Natural killer cell treated with Interleukin-12 subunit alpha and Interleukin-12 subunit beta and Interleukin-15 and Interleukin-18, amount 100 ng/mL, for 72 hours (primary cell): ENCODE measurements at regions not wholly inside any gene's neighbourhood (a gene's known extent, or its start where the extent isn't known, plus 50 kb on each side); places are given as distances from the start of the nearest gene placed in this dataset.

ENCODE experiments used
- ATAC-seq, 2 donors: fragments of 150-1000 bp; cut with Tn5 transposase in 1 of 2; sonication (Bioruptor Pico), chemical (Tn5 transposase) in 1 of 2; 2 replicates each; pipeline ENCODE4 v1.10.0; 2021
- DNase-seq: peaks from one replicate; pipeline ENCODE4 v3.0.0; 2022; ENCODE audit warnings: low spot score
- H3K27ac Mint-ChIP-seq, 2 donors: 1 replicate in 1 of 2; 2 replicates in 1 of 2; pipeline ENCODE4 v1.8.0; 2022; ENCODE audit warnings: mixed read lengths in 2 of 2, mild to moderate bottlenecking in 1 of 2, moderate library complexity in 1 of 2
- H3K27me3 Mint-ChIP-seq, 2 donors: 1 replicate in 1 of 2; 2 replicates in 1 of 2; pipeline ENCODE4 v1.8.0; 2022; ENCODE audit warnings: mixed read lengths in 2 of 2
- H3K36me3 Mint-ChIP-seq: one replicate; pipeline ENCODE4 v1.8.0; 2022; ENCODE audit warnings: mixed read lengths
- H3K4me1 Mint-ChIP-seq, 2 donors: 1 replicate in 1 of 2; 2 replicates in 1 of 2; pipeline ENCODE4 v1.8.0; 2022; ENCODE audit warnings: low read depth in 2 of 2, mixed read lengths in 2 of 2, mild to moderate bottlenecking in 1 of 2
- H3K4me3 Mint-ChIP-seq: one replicate; pipeline ENCODE4 v1.8.0; 2022; ENCODE audit warnings: mixed read lengths
- H3K9me3 Mint-ChIP-seq: 2 replicates; pipeline ENCODE4 v1.8.0; 2022; ENCODE audit warnings: mixed read lengths

DNA sequence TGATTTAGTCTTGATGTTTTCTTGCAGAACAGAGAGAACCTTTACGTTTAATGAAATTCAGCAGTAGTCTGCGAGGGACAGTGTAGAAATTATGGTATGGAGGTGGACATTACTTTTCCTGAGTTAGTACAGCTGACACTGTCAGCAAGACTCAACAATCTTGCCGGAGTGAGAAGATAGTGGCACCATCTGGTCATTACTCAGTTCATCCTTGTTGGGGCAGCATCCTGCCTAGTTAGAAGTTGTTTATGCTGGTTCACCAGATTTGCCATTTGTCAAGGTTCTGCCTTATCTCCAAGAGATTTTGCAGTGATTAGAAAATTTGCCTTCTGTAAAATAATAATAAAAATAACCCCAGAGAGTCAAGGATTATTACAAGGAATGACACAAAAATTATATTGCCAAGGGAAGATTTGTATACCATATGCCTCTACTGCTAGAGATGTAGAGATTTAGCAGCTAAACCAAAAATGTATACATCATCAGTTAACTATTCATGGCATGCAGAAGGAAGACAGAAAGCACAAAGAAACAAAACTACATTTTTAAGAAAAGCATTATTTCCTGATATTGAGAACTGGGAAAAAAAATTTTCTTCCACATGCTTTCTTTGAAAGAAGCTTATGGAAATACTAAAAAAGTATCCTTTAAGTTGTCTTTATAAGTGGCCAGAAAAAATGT, 1967.4 kb downstream of the NCAM2 start:
- Mint-ChIP-seq H3K9me3 (peaks cover 18% of the 10 kb centered on the region), H3K27ac (no peak overlapping the region), H3K4me1 (no peaks in the 10 kb centered on the region), H3K4me3 (no peak overlapping the region), H3K27me3 (no peaks in the 10 kb centered on the region), H3K36me3 (peaks cover 16% of the 10 kb centered on the region)
- no peak for ATAC-seq
- no peak for DNase-seq

DNA sequence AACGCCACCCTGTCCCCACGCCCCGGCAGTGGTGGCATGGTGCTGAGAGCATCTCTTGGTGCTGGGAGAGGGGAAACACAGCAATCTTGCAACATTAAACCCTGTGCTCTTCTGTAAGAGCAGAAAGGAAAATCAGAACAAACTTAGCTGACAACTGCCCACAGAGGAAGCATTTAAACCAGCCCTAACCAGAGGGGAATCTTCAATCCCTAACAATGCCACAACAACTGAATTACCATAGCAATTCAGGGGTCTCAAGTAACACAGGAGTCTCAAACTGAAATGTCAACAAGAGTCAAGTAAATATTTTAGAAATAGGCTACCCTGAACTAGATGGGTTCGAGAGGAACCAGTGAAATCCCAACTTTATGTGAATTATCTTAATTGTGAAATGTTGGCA, 1983.6 kb downstream of the NCAM2 start:
- Mint-ChIP-seq H3K4me3 (no peak overlapping the region), H3K27ac (no peak overlapping the region), H3K4me1 (no peaks in the 10 kb centered on the region), H3K27me3 (no peaks in the 10 kb centered on the region), H3K36me3 (peaks cover 5% of the 10 kb centered on the region), H3K9me3 (peaks cover 32% of the 10 kb centered on the region)
- ATAC-seq = no peak
- DNase-seq = no peak

DNA sequence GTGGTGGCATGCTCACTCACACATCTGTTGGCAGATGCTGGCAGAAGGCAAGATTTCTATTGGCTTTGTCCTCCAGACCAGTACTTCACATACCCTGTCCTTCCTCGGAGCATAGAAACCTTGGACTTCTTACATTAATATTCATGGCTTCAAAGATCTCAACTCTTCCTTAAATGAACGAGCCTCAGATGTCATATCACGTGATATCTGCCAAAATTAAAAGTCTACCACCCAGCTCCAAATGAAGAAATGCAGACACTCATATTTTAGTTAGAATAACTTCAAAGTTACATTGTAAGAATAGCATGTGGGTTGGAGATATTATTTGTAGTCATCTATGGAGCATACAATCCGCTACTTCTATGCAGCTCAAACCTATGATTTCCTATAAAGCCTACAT, 1994.9 kb downstream of the NCAM2 start:
- no peak overlapping the region for H3K27ac Mint-ChIP-seq
- peaks cover 14% of the 10 kb centered on the region for H3K36me3 Mint-ChIP-seq
- H3K4me3 Mint-ChIP-seq = no peak overlapping the region
- no peaks in the 10 kb centered on the region for H3K27me3 Mint-ChIP-seq
- no peaks in the 10 kb centered on the region for H3K4me1 Mint-ChIP-seq
- DNase-seq (no peak), ATAC-seq (no peak)
- peaks cover 29% of the 10 kb centered on the region for H3K9me3 Mint-ChIP-seq

DNA sequence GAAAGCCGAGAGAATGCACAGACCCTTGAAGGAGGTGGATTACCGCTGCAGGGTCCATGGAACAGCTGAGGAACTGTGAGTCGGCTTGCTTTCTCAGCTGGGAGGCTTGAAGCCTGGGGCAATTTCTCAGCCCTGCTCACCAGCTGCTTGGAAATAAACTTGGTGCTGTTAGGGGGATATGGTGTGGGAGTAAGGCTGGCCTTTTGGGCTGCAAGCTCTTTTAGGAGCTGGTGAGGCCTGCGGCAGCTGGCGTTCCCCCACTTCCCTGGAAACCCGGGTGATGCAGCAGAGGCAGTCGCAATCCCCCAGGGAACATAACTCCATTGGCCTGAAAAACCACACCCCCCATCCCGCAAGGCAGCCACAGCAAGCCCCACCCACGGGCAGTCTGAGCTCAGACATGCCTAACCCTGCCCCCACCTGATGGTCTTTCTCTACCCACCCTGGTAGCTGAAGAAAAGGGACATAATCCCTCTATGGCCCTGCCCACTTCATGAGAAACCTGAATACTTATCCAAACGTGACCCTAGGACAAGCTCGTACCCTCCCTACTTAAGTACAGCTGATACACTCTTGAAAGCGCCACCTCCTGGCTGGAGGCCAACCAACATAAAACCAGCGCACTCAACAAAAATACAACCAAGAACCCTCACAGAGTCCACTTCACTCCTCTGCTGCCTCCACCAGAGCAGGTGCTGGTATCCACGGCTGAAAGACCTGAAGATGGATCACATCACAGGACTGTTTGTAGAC, 1995.8 kb downstream of the NCAM2 start:
- ATAC-seq (no peak), DNase-seq (no peak)
- Mint-ChIP-seq H3K4me3 (no peak overlapping the region), H3K36me3 (peaks cover 14% of the 10 kb centered on the region), H3K27ac (no peak overlapping the region), H3K27me3 (no peaks in the 10 kb centered on the region), H3K4me1 (no peaks in the 10 kb centered on the region), H3K9me3 (peaks cover 26% of the 10 kb centered on the region)

DNA sequence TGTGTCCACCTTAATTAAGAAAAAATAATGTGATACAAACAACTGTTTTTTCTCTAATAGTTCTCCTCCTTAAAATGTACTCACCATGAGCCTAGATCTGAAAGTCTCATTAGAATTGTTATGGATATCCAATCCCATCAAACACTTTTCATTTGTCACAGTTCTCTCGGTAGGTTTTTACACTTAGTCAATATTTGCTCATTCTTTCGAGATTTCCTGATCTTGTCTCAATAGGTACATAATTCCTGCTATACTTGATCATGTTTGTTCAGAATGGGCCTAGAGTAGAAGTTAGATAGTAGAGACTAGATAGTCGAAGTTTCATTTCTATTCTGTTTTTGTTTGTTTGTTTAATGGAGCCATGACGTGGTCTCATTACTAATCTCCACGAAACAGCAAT, 2005.7 kb downstream of the NCAM2 start:
- H3K27ac Mint-ChIP-seq = no peak overlapping the region
- H3K9me3 Mint-ChIP-seq = peaks cover 15% of the 10 kb centered on the region
- H3K4me1 Mint-ChIP-seq = no peaks in the 10 kb centered on the region
- no peak overlapping the region for H3K4me3 Mint-ChIP-seq
- no peaks in the 10 kb centered on the region for H3K27me3 Mint-ChIP-seq
- ATAC-seq (no peak), DNase-seq (no peak)
- peaks cover 4% of the 10 kb centered on the region for H3K36me3 Mint-ChIP-seq

DNA sequence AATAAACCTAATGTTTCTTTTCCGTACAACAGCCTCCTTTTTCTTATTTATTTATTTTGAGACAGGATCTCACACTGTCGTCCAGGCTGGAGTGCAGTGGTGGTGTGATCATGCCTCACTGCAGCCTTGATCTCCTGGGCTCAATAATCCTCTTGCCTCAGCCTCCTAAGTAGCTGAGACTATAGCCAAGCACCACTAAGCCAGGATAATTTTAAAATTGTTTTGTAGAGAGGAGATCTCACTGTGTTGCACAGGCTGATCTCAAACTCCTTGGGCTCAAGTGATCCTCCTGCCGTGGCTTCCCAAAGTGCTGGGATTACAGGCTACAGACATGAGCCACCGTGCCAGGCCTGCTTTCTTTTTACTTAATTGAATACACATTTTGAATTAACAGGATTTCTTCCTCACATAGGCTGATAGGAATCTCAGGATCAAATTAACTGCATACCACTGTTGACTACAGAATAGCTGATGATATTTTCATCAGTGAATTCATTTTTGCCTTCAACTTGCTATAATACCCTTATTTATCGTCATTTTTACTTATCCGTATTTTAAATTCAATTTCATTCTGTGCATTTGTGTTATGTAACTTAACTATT, 2010.5 kb downstream of the NCAM2 start:
- H3K4me3 Mint-ChIP-seq = no peak overlapping the region
- H3K9me3 Mint-ChIP-seq = peaks cover 15% of the 10 kb centered on the region
- H3K27ac Mint-ChIP-seq = no peak overlapping the region
- no peaks in the 10 kb centered on the region for H3K4me1 Mint-ChIP-seq
- peaks cover 4% of the 10 kb centered on the region for H3K36me3 Mint-ChIP-seq
- no peak for ATAC-seq
- H3K27me3 Mint-ChIP-seq = no peaks in the 10 kb centered on the region
- DNase-seq = no peak

DNA sequence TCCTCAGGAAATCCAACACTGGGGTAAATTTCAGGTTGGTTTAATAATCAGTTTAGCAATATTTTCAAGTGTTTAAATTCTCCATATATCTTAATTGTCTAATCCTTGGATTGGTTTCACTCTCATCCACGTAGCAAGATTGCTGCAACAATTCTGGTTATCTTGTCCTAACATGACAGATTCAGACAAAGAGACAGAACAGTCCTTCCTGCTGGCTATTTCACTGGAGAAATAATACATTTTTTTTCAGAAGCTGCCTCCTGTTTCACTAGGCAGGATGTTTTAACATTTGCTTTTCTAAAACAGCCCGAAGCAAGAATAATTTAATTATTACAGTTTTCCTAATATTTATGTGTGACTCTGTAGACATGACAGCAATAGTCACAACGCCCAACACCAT, 2011.2 kb downstream of the NCAM2 start:
- H3K4me1 Mint-ChIP-seq = no peaks in the 10 kb centered on the region
- no peaks in the 10 kb centered on the region for H3K27me3 Mint-ChIP-seq
- no peak overlapping the region for H3K4me3 Mint-ChIP-seq
- H3K36me3 Mint-ChIP-seq = no peaks in the 10 kb centered on the region
- ATAC-seq (no peak), DNase-seq (no peak)
- H3K9me3 Mint-ChIP-seq = peaks cover 16% of the 10 kb centered on the region
- H3K27ac Mint-ChIP-seq = no peak overlapping the region

DNA sequence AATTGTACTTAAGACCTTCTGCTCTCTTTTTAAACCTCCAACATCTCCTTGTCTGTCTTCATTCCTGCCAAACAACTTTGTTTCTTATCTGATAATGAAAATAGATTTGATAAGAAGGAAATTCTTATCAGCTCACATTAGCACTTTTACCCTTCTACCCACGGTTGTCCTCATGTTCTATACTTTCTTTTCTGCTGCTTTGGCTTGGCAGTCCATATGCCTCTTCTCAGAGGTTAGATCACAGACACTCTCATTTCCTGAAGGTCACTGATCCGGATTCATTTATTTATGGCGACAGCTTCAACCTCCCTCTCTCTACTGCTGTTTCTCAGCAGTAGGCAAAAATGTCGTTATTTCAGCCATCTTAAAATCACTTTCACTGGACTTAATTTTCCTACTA, 2015.8 kb downstream of the NCAM2 start:
- no peak for ATAC-seq
- peaks cover 18% of the 10 kb centered on the region for H3K9me3 Mint-ChIP-seq

DNA sequence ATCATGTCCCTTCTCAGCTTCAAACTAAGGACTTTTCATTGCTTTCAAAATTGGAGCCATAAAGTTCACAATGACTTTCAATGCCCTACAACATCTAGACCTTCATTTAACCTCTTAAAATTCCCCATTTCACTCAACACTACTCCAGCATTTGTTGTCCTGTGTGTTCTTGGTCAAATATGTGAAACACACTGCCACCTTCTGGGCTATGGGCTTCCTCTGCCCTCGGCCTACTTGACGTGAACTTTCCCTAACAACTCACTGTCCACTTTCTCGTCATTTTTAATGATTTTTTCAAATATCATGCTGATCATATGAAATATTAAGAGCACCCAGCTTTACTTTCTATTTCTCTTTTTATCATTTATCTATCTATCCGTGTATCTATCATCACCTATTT, 2018.4 kb downstream of the NCAM2 start:
- DNase-seq = no peak
- Mint-ChIP-seq H3K27ac (no peak overlapping the region), H3K4me1 (no peaks in the 10 kb centered on the region), H3K9me3 (peaks cover 18% of the 10 kb centered on the region), H3K27me3 (no peaks in the 10 kb centered on the region), H3K36me3 (peaks cover 5% of the 10 kb centered on the region), H3K4me3 (no peak overlapping the region)
- no peak for ATAC-seq

More for the DNA sequence above, 2015.8 kb downstream of the NCAM2 start:
- Mint-ChIP-seq H3K27me3 (no peaks in the 10 kb centered on the region), H3K4me1 (no peaks in the 10 kb centered on the region), H3K27ac (no peak overlapping the region), H3K4me3 (no peak overlapping the region), H3K36me3 (peaks cover 5% of the 10 kb centered on the region)
- DNase-seq = no peak

DNA sequence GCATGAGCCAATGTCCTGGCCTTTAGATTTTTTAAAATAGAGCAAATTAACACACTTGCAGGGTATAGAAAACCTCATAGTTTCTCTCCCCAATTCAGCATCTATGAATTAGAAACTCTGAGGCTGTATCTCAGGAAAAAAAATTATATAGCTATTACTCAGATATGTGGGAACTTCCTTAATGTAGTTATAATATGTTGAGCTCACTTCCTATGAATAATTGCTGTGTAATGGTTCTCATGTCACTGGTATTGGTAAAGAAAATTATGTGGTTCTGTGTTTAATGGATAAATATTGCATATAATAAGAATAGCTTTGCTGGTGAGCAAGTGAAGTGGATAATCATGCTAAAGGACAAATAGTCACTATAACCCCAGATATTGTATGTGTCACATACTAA, 2019.8 kb downstream of the NCAM2 start:
- Mint-ChIP-seq H3K9me3 (peaks cover 20% of the 10 kb centered on the region), H3K36me3 (peaks cover 9% of the 10 kb centered on the region), H3K27ac (no peak overlapping the region), H3K4me1 (no peaks in the 10 kb centered on the region), H3K4me3 (no peak overlapping the region), H3K27me3 (no peaks in the 10 kb centered on the region)
- no peak for ATAC-seq
- no peak for DNase-seq

DNA sequence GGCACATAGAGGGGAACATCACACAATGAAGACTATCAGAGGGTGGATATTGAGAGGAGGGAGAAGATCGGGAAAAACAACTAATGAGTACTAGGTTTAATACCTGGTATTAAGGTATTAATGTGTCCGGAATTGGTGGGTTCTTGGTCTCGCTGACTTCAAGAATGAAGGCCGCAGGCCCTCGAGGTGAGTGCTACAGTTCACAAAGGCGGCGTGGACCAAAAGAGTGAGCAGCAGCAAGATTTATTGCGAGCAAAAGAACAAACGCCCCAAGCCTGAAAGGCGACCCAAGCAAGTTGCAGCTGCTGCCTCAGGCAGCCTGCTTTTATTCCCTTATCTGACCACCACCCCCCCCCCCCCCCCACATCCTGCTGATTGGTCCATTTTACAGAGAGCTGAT, 2022.8 kb downstream of the NCAM2 start:
- Mint-ChIP-seq H3K27ac (no peak overlapping the region), H3K4me1 (no peaks in the 10 kb centered on the region), H3K36me3 (peaks cover 7% of the 10 kb centered on the region), H3K4me3 (no peak overlapping the region), H3K9me3 (peaks cover 12% of the 10 kb centered on the region), H3K27me3 (no peaks in the 10 kb centered on the region)
- DNase-seq = no peak
- no peak for ATAC-seq

DNA sequence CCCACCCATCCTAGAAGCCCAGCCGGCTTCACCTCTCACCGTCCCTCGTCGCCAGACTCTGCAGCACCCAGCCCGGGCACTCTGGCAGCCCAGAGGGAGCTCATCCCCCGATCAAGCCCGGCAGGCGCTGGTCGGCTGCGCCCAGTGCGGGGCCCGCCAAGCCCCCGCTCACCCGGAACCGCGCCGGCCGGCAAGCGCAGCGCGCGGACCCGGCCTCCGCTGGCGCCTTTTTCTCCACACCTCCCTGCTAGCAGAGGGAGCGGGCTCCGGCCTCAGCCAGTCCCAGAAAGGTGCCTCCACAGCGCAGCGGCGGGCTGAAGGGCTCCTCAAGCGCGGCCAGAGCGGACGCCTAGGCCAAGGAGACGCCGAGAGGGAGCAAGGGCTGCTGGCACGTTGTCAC, 2023.3 kb downstream of the NCAM2 start:
- Mint-ChIP-seq H3K36me3 (peaks cover 7% of the 10 kb centered on the region), H3K4me3 (no peak overlapping the region), H3K27me3 (no peaks in the 10 kb centered on the region), H3K27ac (no peak overlapping the region), H3K9me3 (peaks cover 11% of the 10 kb centered on the region), H3K4me1 (no peaks in the 10 kb centered on the region)
- no peak for ATAC-seq
- no peak for DNase-seq

DNA sequence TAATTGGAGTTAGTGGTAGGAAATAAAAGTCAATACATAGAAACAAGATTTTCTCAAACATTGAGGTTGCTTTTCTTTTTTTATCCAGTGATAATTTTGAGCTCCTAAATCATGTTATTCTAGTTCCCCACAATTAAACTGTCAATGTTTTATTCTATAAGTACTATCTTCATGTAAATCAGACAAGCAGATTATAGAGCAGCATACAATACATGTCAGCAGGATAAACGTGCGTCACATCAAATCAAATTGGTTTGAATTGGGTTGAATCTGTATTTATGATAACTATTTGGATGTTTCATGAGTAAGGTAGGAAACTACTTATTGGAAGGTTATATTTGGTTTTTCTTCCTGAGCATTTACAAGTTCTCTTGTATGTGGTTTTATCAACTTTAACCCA, 2028.7 kb downstream of the NCAM2 start:
- peaks cover 7% of the 10 kb centered on the region for H3K36me3 Mint-ChIP-seq
- H3K4me3 Mint-ChIP-seq = no peak overlapping the region
- H3K9me3 Mint-ChIP-seq = peaks cover 22% of the 10 kb centered on the region
- H3K27ac Mint-ChIP-seq = no peak overlapping the region
- H3K4me1 Mint-ChIP-seq = no peaks in the 10 kb centered on the region
- ATAC-seq = no peak
- DNase-seq = no peak
- no peaks in the 10 kb centered on the region for H3K27me3 Mint-ChIP-seq

DNA sequence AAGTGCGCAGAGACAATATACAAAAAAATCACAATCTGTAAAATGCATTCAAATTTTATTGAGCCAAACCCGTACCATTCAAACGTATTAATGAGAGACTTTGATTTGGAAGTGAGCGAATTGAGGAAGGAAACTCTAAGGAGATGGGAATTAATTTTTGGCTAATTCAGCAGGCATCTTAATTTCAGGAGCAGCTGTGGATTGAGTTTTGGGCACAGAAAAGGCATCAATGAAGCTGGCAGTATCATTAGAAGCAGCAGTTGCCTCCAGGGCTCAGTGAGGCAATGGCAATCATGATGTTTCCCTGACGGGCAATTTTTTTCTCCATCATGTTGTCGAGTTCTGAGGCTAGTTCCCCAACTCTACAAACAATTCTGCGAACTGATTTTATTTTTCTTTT, 2041.6 kb downstream of the NCAM2 start:
- Mint-ChIP-seq H3K4me1 (no peaks in the 10 kb centered on the region), H3K27me3 (no peaks in the 10 kb centered on the region), H3K27ac (no peak overlapping the region), H3K9me3 (peaks cover 4% of the 10 kb centered on the region), H3K36me3 (no peaks in the 10 kb centered on the region), H3K4me3 (no peak overlapping the region)
- DNase-seq (no peak), ATAC-seq (no peak)
